K562 (cell line): ENCODE measurements at regions not wholly inside any gene's neighbourhood (a gene's known extent, or its start where the extent isn't known, plus 50 kb on each side); places are given as distances from the start of the nearest gene placed in this dataset.
A peak's percentile ranks its signal among the peaks of the same experiment; 100 is the strongest.

Experiments
- ATAC-seq: fragments of 200-7000 bp; cut with Tn5 transposase; 3 replicates; pipeline ENCODE4 v1.9.1; 2020; ENCODE audit warnings: moderate library complexity
- BruUV-seq: library from RNA; stranded (reverse); fragments of 400-500 nt; replicated peaks from 2 replicates; lab custom pipeline; 2021; lab: Mats Ljungman, UMichigan
- CTCF ChIA-PET: fragments of 300-600 bp; formaldehyde crosslinking; extraction: SDS; loops from one replicate; lab custom pipeline; 2021; ENCODE audit warnings: low intra/inter-chr PET ratio; lab: Yijun Ruan, JAX
- POLR2A ChIA-PET: fragments of 300-600, 350-650 bp; sonication (Branson Sonifier 250); formaldehyde crosslinking; extraction: SDS; loops from one replicate; lab custom pipeline; 2021; ENCODE audit warnings: antibody characterized with exemption, inconsistent platforms; lab: Yijun Ruan, JAX
- DNase-seq, 4 experiments: peaks; one replicate each; pipeline versions ENCODE4 v3.0.0 to v3.0.0-alpha.2; 2011 to 2018; ENCODE audit warnings: low spot score in 3 of 4, mixed read lengths in 3 of 4; ENCODE audit errors: extremely low read depth in 1 of 4
- FAIRE-seq: peaks from 2 replicates; lab custom pipeline; 2011; peaks lifted over from hg19 to GRCh38; lab: Jason Lieb, UNC
- H2AFZ ChIP-seq: 2 replicates; pipeline ENCODE4 v1.6.0; 2011; ENCODE audit warnings: low read depth, low read length, control low read depth, inconsistent platforms
- H3K27ac ChIP-seq: fragments of 200-600 bp; 3 replicates; pipeline ENCODE4 v1.8.0; 2011; ENCODE audit warnings: low read depth, mild to moderate bottlenecking, control low read depth, inconsistent platforms, low read length, moderate library complexity, mixed read lengths; ENCODE audit errors: extremely low read depth
- H3K27me3 ChIP-seq, 2 experiments: fragments of 300-600 bp in 1 of 2; 2 replicates in 1 of 2; 3 replicates in 1 of 2; pipeline versions ENCODE4 v1.6.0 to v1.8.0; 2011; ENCODE audit warnings: inconsistent platforms in 2 of 2, low read length in 2 of 2, mild to moderate bottlenecking in 1 of 2, mixed read lengths in 1 of 2, moderate library complexity in 1 of 2; ENCODE audit not compliant: control insufficient read depth in 2 of 2, insufficient read depth in 2 of 2
- H3K36me3 ChIP-seq: fragments of 300-600 bp; 3 replicates; pipeline ENCODE4 v1.8.0; 2011; ENCODE audit warnings: mild to moderate bottlenecking, low read length, inconsistent platforms; ENCODE audit not compliant: control insufficient read depth, insufficient read depth
- H3K4me1 ChIP-seq, 2 experiments: fragments of 200-600 bp in 1 of 2; replicated peaks in 1 of 2; 2 replicates in 1 of 2; 3 replicates in 1 of 2; pipeline versions ENCODE4 v1.5.1 to v1.8.0; 2011; ENCODE audit warnings: inconsistent platforms in 2 of 2, low read length in 2 of 2, mild to moderate bottlenecking in 1 of 2, mixed read lengths in 1 of 2, moderate library complexity in 1 of 2; ENCODE audit not compliant: control insufficient read depth in 2 of 2, insufficient read depth in 2 of 2
- H3K4me2 ChIP-seq: 2 replicates; pipeline ENCODE4 v1.6.1; 2011; ENCODE audit warnings: low read length, control low read depth, inconsistent platforms, mixed read lengths; ENCODE audit not compliant: insufficient read depth
- H3K4me3 ChIP-seq: fragments of 200-600 bp; sonication (generic), shearing (Covaris generic); 2 replicates; pipeline ENCODE4 v1.5.1; 2016; ENCODE audit warnings: control low read depth, inconsistent platforms
- H3K79me2 ChIP-seq: fragments of 200-600 bp; 3 replicates; pipeline ENCODE4 v1.8.0; 2011; ENCODE audit warnings: low read length, inconsistent platforms; ENCODE audit not compliant: control insufficient read depth, insufficient read depth
- H3K9ac ChIP-seq, 2 experiments: 2 replicates each; pipeline versions ENCODE4 v1.6.0 to v1.6.1; 2011; ENCODE audit warnings: low read depth in 2 of 2, low read length in 2 of 2, control low read depth in 1 of 2, inconsistent platforms in 1 of 2, mild to moderate bottlenecking in 1 of 2, mixed read lengths in 1 of 2; ENCODE audit not compliant: insufficient read depth in 1 of 2
- H3K9me1 ChIP-seq: one replicate; pipeline ENCODE4 v1.6.0; 2011; ENCODE audit warnings: inconsistent platforms, mild to moderate bottlenecking, low read length, moderate library complexity; ENCODE audit not compliant: control insufficient read depth, insufficient read depth
- H3K9me3 ChIP-seq: replicated peaks from 2 replicates; pipeline ENCODE4 v1.5.1; 2011; ENCODE audit warnings: low read depth, low read length, inconsistent platforms; ENCODE audit not compliant: control insufficient read depth, insufficient read depth
- H4K20me1 ChIP-seq: replicated peaks from 2 replicates; pipeline ENCODE4 v1.6.1; 2011; ENCODE audit warnings: low read length, inconsistent platforms, mixed read lengths; ENCODE audit not compliant: control insufficient read depth, insufficient read depth
- ATF4 ChIP-seq: fragments of 450-650 bp; formaldehyde crosslinking; IDR thresholded peaks from 2 replicates; pipeline ENCODE4 v1.4.0; 2022; ENCODE audit warnings: mild to moderate bottlenecking, moderate library complexity
- CEBPG ChIP-seq, 3 experiments: fragments of 200-800 bp in 1 of 3; sonication (Bioruptor generic) in 1 of 3; sonication (generic) in 1 of 3; formaldehyde crosslinking in 1 of 3; IDR thresholded peaks in 2 of 3; conservative IDR thresholded peaks in 1 of 3; 2 replicates each; pipeline versions ENCODE4 v1.6.1 to v1.8.0; 2016 to 2022; ENCODE audit warnings: missing compliant biosample characterization in 2 of 3, missing genetic modification characterization in 2 of 3, mild to moderate bottlenecking in 1 of 3, missing genetic modification reagents in 1 of 3
- DMBX1 ChIP-seq: fragments of 250-450 bp; sonication (Bioruptor Pico); IDR thresholded peaks from 2 replicates; pipeline ENCODE4 v1.8.0; 2022; ENCODE audit warnings: inconsistent platforms, mild to moderate bottlenecking, moderate library complexity, borderline replicate concordance
- FUS ChIP-seq: fragments of 200-400 bp; formaldehyde crosslinking; optimal IDR thresholded peaks from 2 replicates; pipeline ENCODE3; 2017; ENCODE audit warnings: low read depth, low read length
- HLTF ChIP-seq: fragments of 450-650 bp; IDR thresholded peaks from 2 replicates; pipeline ENCODE4 v1.6.1; 2016
- NCOR1 ChIP-seq: fragments of 450-650 bp; IDR thresholded peaks from 2 replicates; pipeline ENCODE4 v1.6.1; 2016; ENCODE audit warnings: mild to moderate bottlenecking, moderate library complexity
- NR4A1 ChIP-seq, 2 experiments: fragments of 250-450 bp in 1 of 2; fragments of 450-650 bp in 1 of 2; sonication (Bioruptor Pico) in 1 of 2; IDR thresholded peaks; 2 replicates each; pipeline versions ENCODE4 v1.4.0 to v1.6.1; 2016 to 2020; ENCODE audit warnings: mild to moderate bottlenecking in 2 of 2, missing compliant biosample characterization in 1 of 2, missing genetic modification characterization in 1 of 2, moderate library complexity in 1 of 2
- PKNOX1 ChIP-seq: fragments of 450-650 bp; IDR thresholded peaks from 2 replicates; pipeline ENCODE4 v1.6.1; 2016
- ZNF445 ChIP-seq: fragments of 250-450 bp; sonication (Bioruptor Pico); IDR thresholded peaks from 2 replicates; pipeline ENCODE4 v1.4.0; 2020; ENCODE audit warnings: low read depth, mild to moderate bottlenecking, moderate library complexity
- WGBS: fragments of 100-300 bp; shearing (Covaris generic); methylation state at CpG from one replicate; pipeline ENCODE4 v1.1.6; 2016; ENCODE audit warnings: low coverage, mixed read lengths; ENCODE audit not compliant: insufficient coverage; ENCODE audit errors: missing lambda C conversion rate; 5-methylcytosine and 5-hydroxymethylcytosine counted together
- in situ Hi-C: fragments of 300-500 bp; cut with MboI; formaldehyde crosslinking; loops from 4 replicates; pipeline ENCODE4 v1.15.0; 2018; ENCODE audit warnings: inconsistent platforms, mixed read lengths
- intact Hi-C: fragments of 100-400 bp; cut with micrococcal nuclease; formaldehyde crosslinking; loops from 2 replicates; pipeline ENCODE4 v1.14.2; 2022
- TF ChIP-seq, protein P1 (sequence below): sonication (generic); formaldehyde crosslinking; IDR thresholded peaks from 2 replicates; pipeline ENCODE4 v1.8.1; 2023; ENCODE audit warnings: mild to moderate bottlenecking, missing genetic modification reagents
- TF ChIP-seq, protein P2 (sequence below): fragments of 250-450 bp; sonication (Bioruptor Pico); IDR thresholded peaks from 2 replicates; pipeline ENCODE4 v1.4.0; 2020; ENCODE audit warnings: mild to moderate bottlenecking, moderate library complexity

- TF ChIP-seq CEBPG (CRISPR knock-in tag; IDR thresholded peaks at IDR 0.05) (peak; percentile 90), CEBPG (tag; conservative IDR thresholded peaks at IDR 0.05 in 1 of 2, IDR thresholded peaks at IDR 0.05 in 1 of 2) (peak; percentile 98 to 99), ATF4 (CRISPR knock-in tag) (peak; percentile 17; the same call in 1 of the 2 replicates)
- TF ChIP-seq, protein P1, sequence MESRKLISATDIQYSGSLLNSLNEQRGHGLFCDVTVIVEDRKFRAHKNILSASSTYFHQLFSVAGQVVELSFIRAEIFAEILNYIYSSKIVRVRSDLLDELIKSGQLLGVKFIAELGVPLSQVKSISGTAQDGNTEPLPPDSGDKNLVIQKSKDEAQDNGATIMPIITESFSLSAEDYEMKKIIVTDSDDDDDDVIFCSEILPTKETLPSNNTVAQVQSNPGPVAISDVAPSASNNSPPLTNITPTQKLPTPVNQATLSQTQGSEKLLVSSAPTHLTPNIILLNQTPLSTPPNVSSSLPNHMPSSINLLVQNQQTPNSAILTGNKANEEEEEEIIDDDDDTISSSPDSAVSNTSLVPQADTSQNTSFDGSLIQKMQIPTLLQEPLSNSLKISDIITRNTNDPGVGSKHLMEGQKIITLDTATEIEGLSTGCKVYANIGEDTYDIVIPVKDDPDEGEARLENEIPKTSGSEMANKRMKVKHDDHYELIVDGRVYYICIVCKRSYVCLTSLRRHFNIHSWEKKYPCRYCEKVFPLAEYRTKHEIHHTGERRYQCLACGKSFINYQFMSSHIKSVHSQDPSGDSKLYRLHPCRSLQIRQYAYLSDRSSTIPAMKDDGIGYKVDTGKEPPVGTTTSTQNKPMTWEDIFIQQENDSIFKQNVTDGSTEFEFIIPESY (CRISPR knock-in tag), result 0 out of 2 replicates have a peak, but pooled peaks have one; percentile 10
- TF ChIP-seq, all 486 proteins: peak for 42
These were observed 189.6 kb downstream of the DUSP6 start (continued) for GRCh38 chr12:89162589-89163261.

GRCh38 chr12:89161557-89161956 is 190.7 kb downstream of the DUSP6 start:
- Histone ChIP-seq H2AFZ (no peak overlapping the region), H3K27me3 (no peaks in the 10 kb centered on the region), H3K4me2 (no peak overlapping the region), H3K36me3 (no peaks in the 10 kb centered on the region), H3K79me2 (no peaks in the 10 kb centered on the region), H3K4me3 (no peak overlapping the region), H3K9me1 (no peaks in the 10 kb centered on the region), H3K27ac (no peak overlapping the region), H3K4me1 (no peaks in the 10 kb centered on the region; a peak in 1 of 5 replicates), H3K9ac (no peak overlapping the region), H3K9me3 (no peaks in the 10 kb centered on the region), H4K20me1 (no peaks in the 10 kb centered on the region)
- ChIA-PET POLR2A (no interaction called here), CTCF (no interaction called here)
- DNase-seq (no peak), ATAC-seq (no peak), FAIRE-seq (no peak)
- no TSS peak for BruUV-seq
- intact Hi-C loops (no loop called here), in situ Hi-C loops (no loop called here)
- 3% methylated on average over 3 of the region's 3 CpGs for WGBS
- no peak for TF ChIP-seq HLTF
- TF ChIP-seq ZNF445 (CRISPR knock-in tag), result 0 out of 2 replicates have a peak, but pooled peaks have one; percentile 28
- no peak for TF ChIP-seq FUS
- no peak for TF ChIP-seq NR4A1 (CRISPR knock-in tag; IDR thresholded peaks at IDR 0.05)
- TF ChIP-seq NR4A1 (tag; IDR thresholded peaks at IDR 0.05), result no peak
- no peak for TF ChIP-seq PKNOX1
- peak; percentile 25; the same call in 1 of the 2 replicates for TF ChIP-seq DMBX1
- TF ChIP-seq, protein P2, sequence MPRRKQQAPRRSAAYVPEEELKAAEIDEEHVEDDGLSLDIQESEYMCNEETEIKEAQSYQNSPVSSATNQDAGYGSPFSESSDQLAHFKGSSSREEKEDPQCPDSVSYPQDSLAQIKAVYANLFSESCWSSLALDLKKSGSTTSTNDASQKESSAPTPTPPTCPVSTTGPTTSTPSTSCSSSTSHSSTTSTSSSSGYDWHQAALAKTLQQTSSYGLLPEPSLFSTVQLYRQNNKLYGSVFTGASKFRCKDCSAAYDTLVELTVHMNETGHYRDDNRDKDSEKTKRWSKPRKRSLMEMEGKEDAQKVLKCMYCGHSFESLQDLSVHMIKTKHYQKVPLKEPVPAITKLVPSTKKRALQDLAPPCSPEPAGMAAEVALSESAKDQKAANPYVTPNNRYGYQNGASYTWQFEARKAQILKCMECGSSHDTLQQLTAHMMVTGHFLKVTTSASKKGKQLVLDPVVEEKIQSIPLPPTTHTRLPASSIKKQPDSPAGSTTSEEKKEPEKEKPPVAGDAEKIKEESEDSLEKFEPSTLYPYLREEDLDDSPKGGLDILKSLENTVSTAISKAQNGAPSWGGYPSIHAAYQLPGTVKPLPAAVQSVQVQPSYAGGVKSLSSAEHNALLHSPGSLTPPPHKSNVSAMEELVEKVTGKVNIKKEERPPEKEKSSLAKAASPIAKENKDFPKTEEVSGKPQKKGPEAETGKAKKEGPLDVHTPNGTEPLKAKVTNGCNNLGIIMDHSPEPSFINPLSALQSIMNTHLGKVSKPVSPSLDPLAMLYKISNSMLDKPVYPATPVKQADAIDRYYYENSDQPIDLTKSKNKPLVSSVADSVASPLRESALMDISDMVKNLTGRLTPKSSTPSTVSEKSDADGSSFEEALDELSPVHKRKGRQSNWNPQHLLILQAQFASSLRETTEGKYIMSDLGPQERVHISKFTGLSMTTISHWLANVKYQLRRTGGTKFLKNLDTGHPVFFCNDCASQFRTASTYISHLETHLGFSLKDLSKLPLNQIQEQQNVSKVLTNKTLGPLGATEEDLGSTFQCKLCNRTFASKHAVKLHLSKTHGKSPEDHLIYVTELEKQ (CRISPR knock-in tag), result no peak
- no peak for TF ChIP-seq NCOR1
